Vagina (tissue), 2 donors: ENCODE measurements at regions not wholly inside any gene's neighbourhood (a gene's known extent, or its start where the extent isn't known, plus 50 kb on each side); places are given as distances from the start of the nearest gene placed in this dataset.

Experiments used
- DNase-seq, 2 donors: peaks; one replicate each; pipeline ENCODE4 v3.0.0-alpha.2; 2017; ENCODE audit errors: extremely low spot score in 2 of 2
- H3K27ac ChIP-seq: fragments of 200-600 bp; sonication (generic); one replicate; pipeline ENCODE4 v1.5.1; 2019
- H3K27me3 ChIP-seq: fragments of 200-600 bp; sonication (generic); one replicate; pipeline ENCODE4 v1.5.1; 2019
- H3K36me3 ChIP-seq, 2 donors: fragments of 200-600 bp; sonication (generic); one replicate each; pipeline ENCODE4 v1.5.1; 2017 to 2019
- H3K4me1 ChIP-seq: fragments of 200-600 bp; sonication (generic); one replicate; pipeline ENCODE4 v1.5.1; 2019
- H3K4me3 ChIP-seq, 2 donors: fragments of 200-600 bp; sonication (generic); 1 replicate in 1 of 2; 2 replicates in 1 of 2; pipeline ENCODE4 v1.5.1; 2016 to 2019
- H3K9me3 ChIP-seq: fragments of 200-600 bp; sonication (generic); one replicate; pipeline ENCODE4 v1.5.1; 2019
- CTCF ChIP-seq, 3 experiments: fragments of 450-650 bp in 2 of 3; fragments of 200-600 bp in 1 of 3; sonication (generic) in 1 of 3; IDR thresholded peaks; one replicate each; pipeline ENCODE4 v1.5.1; 2017 to 2019; ENCODE audit warnings: antibody characterized with exemption in 3 of 3, mild to moderate bottlenecking in 2 of 3, moderate library complexity in 2 of 3
- POLR2A ChIP-seq, 2 donors: fragments of 450-650 bp; IDR thresholded peaks; one replicate each; pipeline ENCODE4 v1.6.1; 2017; ENCODE audit warnings: antibody characterized with exemption in 2 of 2, mild to moderate bottlenecking in 2 of 2, moderate library complexity in 2 of 2
- POLR2AphosphoS5 ChIP-seq, 2 donors: sonication (generic); formaldehyde crosslinking; IDR thresholded peaks; one replicate each; pipeline ENCODE4 v1.9.0; 2017; ENCODE audit warnings: antibody characterized with exemption in 2 of 2, mild to moderate bottlenecking in 2 of 2, low read depth in 1 of 2; ENCODE audit not compliant: insufficient read depth in 1 of 2
- intact Hi-C: fragments of 100-400 bp; cut with DNase I; formaldehyde crosslinking; loops from one replicate; pipeline ENCODE4 v1.15.1; 2023

GRCh38 chr6:166718516-166718915 is 91.5 kb upstream of the RPS6KA2 start:
- DNase-seq: no peak
- intact Hi-C loops: no loop called here
- Histone ChIP-seq H3K36me3 (no peaks in the 10 kb centered on the region), H3K4me3 (no peak overlapping the region), H3K27ac (no peak overlapping the region), H3K27me3 (no peaks in the 10 kb centered on the region), H3K9me3 (no peaks in the 10 kb centered on the region), H3K4me1 (no peaks in the 10 kb centered on the region)
- TF ChIP-seq CTCF (IDR thresholded peaks at IDR 0.05): no peak
- TF ChIP-seq POLR2AphosphoS5 (IDR thresholded peaks at IDR 0.05; ENCODE audit: insufficient read depth in 1 of 2, low read depth in 1 of 2): no peak
- no peak for TF ChIP-seq POLR2A (IDR thresholded peaks at IDR 0.05)

- Histone ChIP-seq H3K4me1 (no peaks in the 10 kb centered on the region), H3K27me3 (no peaks in the 10 kb centered on the region), H3K4me3 (no peak overlapping the region), H3K9me3 (no peaks in the 10 kb centered on the region), H3K27ac (no peak overlapping the region), H3K36me3 (no peaks in the 10 kb centered on the region)
- intact Hi-C loops: no loop called here
- TF ChIP-seq POLR2AphosphoS5 (IDR thresholded peaks at IDR 0.05; ENCODE audit: insufficient read depth in 1 of 2, low read depth in 1 of 2) (no peak), CTCF (IDR thresholded peaks at IDR 0.05) (no peak), POLR2A (IDR thresholded peaks at IDR 0.05) (no peak)
- no peak for DNase-seq
Observed at GRCh38 chr6:166716910-166717617, 90.0 kb upstream of the RPS6KA2 start.

- DNase-seq: no peak
- Histone ChIP-seq H3K4me1 (no peaks in the 10 kb centered on the region), H3K36me3 (no peaks in the 10 kb centered on the region), H3K27ac (no peak overlapping the region), H3K27me3 (no peaks in the 10 kb centered on the region), H3K4me3 (no peak overlapping the region), H3K9me3 (no peaks in the 10 kb centered on the region)
- no peak for TF ChIP-seq CTCF (IDR thresholded peaks at IDR 0.05)
- no peak for TF ChIP-seq POLR2A (IDR thresholded peaks at IDR 0.05)
- no peak for TF ChIP-seq POLR2AphosphoS5 (IDR thresholded peaks at IDR 0.05; ENCODE audit: insufficient read depth in 1 of 2, low read depth in 1 of 2)
- intact Hi-C loops: no loop called here
Observed at GRCh38 chr6:166715992-166716391, 88.9 kb upstream of the RPS6KA2 start.

- DNase-seq: no peak
- no peaks in the 10 kb centered on the region for H3K27me3 ChIP-seq
- H3K9me3 ChIP-seq: no peaks in the 10 kb centered on the region
- intact Hi-C loops: no loop called here
- H3K4me1 ChIP-seq: no peaks in the 10 kb centered on the region
- no peaks in the 10 kb centered on the region for H3K36me3 ChIP-seq
- TF ChIP-seq CTCF (IDR thresholded peaks at IDR 0.05): no peak
- TF ChIP-seq POLR2AphosphoS5 (IDR thresholded peaks at IDR 0.05; ENCODE audit: insufficient read depth in 1 of 2, low read depth in 1 of 2): no peak
- TF ChIP-seq POLR2A (IDR thresholded peaks at IDR 0.05): no peak
- H3K4me3 ChIP-seq: no peak overlapping the region
- H3K27ac ChIP-seq: no peak overlapping the region
Observed at GRCh38 chr6:166715065-166715464, 88.0 kb upstream of the RPS6KA2 start.

- H3K4me3 ChIP-seq: no peak overlapping the region
- no peaks in the 10 kb centered on the region for H3K9me3 ChIP-seq
- H3K27ac ChIP-seq: no peak overlapping the region
- intact Hi-C loops: no loop called here
- peak in 1 of 2 donors; percentile 90 for DNase-seq
- TF ChIP-seq POLR2A (IDR thresholded peaks at IDR 0.05) (no peak), POLR2AphosphoS5 (IDR thresholded peaks at IDR 0.05; ENCODE audit: insufficient read depth in 1 of 2, low read depth in 1 of 2) (no peak), CTCF (IDR thresholded peaks at IDR 0.05) (no peak)
- no peaks in the 10 kb centered on the region for H3K36me3 ChIP-seq
- H3K4me1 ChIP-seq: no peaks in the 10 kb centered on the region
- no peaks in the 10 kb centered on the region for H3K27me3 ChIP-seq
Observed at GRCh38 chr6:166714581-166714980, 87.5 kb upstream of the RPS6KA2 start.
